ENCODE measurements at regions not wholly inside any gene's neighbourhood (a gene's known extent, or its start where the extent isn't known, plus 50 kb on each side); places are given as distances from the start of the nearest gene placed in this dataset.

GRCh38 chr3:76129441-76129840, 344.1 kb upstream of the ZNF717 start:
- TF ChIP-seq YY1 (IDR thresholded peaks at IDR 0.05; ENCODE audit: low read depth) (no peak), RAD21 (IDR thresholded peaks at IDR 0.05; ENCODE audit: low read depth) (no peak)

- no peak for TF ChIP-seq CREB1 (IDR thresholded peaks at IDR 0.05; ENCODE audit: low read depth)
- no peak for TF ChIP-seq USF1 (IDR thresholded peaks at IDR 0.05)
- no peak for TF ChIP-seq TCF12 (IDR thresholded peaks at IDR 0.05; ENCODE audit: low read depth)
- no peak for TF ChIP-seq YY1 (IDR thresholded peaks at IDR 0.05; ENCODE audit: low read depth)
- TF ChIP-seq EP300 (IDR thresholded peaks at IDR 0.05; ENCODE audit: borderline replicate concordance) = no peak
- TF ChIP-seq FOXM1 (IDR thresholded peaks at IDR 0.05; ENCODE audit: borderline replicate concordance, low read depth) = no peak
- no peak for TF ChIP-seq TAF1 (IDR thresholded peaks at IDR 0.05; ENCODE audit: low read depth)
- TF ChIP-seq RAD21 (IDR thresholded peaks at IDR 0.05; ENCODE audit: low read depth) = no peak
- no peak for TF ChIP-seq TEAD4 (IDR thresholded peaks at IDR 0.05)
- no peak for TF ChIP-seq MAX (IDR thresholded peaks at IDR 0.05)
- TF ChIP-seq REST (IDR thresholded peaks at IDR 0.05; ENCODE audit: low read depth) = no peak
- no peak for TF ChIP-seq NFIC (IDR thresholded peaks at IDR 0.05)
- TF ChIP-seq EGR1 (IDR thresholded peaks at IDR 0.05) = no peak
- no peak for TF ChIP-seq CEBPB (IDR thresholded peaks at IDR 0.05)
Measured at GRCh38 chr3:76131396-76132153, 346.2 kb upstream of the ZNF717 start.

GRCh38 chr3:76132154-76132470, 346.8 kb upstream of the ZNF717 start:
- no peak for TF ChIP-seq CEBPB (IDR thresholded peaks at IDR 0.05)
- TF ChIP-seq TEAD4 (IDR thresholded peaks at IDR 0.05) = no peak
- TF ChIP-seq YY1 (IDR thresholded peaks at IDR 0.05; ENCODE audit: low read depth) = no peak
- TF ChIP-seq TCF12 (IDR thresholded peaks at IDR 0.05; ENCODE audit: low read depth) = no peak
- no peak for TF ChIP-seq NFIC (IDR thresholded peaks at IDR 0.05)
- no peak for TF ChIP-seq USF1 (IDR thresholded peaks at IDR 0.05)
- no peak for TF ChIP-seq ZBTB7A (IDR thresholded peaks at IDR 0.05; ENCODE audit: low read depth)
- TF ChIP-seq MAX (IDR thresholded peaks at IDR 0.05) = no peak
- no peak for TF ChIP-seq FOXM1 (IDR thresholded peaks at IDR 0.05; ENCODE audit: borderline replicate concordance, low read depth)
- no peak for TF ChIP-seq REST (IDR thresholded peaks at IDR 0.05; ENCODE audit: low read depth)

- no peak for TF ChIP-seq YY1 (IDR thresholded peaks at IDR 0.05; ENCODE audit: low read depth)
- no peak for TF ChIP-seq EGR1 (IDR thresholded peaks at IDR 0.05)
- TF ChIP-seq NFIC (IDR thresholded peaks at IDR 0.05) = no peak
- no peak for TF ChIP-seq TEAD4 (IDR thresholded peaks at IDR 0.05)
- TF ChIP-seq MAX (IDR thresholded peaks at IDR 0.05) = no peak
- TF ChIP-seq FOXM1 (IDR thresholded peaks at IDR 0.05; ENCODE audit: borderline replicate concordance, low read depth) = no peak
- no peak for TF ChIP-seq TAF1 (IDR thresholded peaks at IDR 0.05; ENCODE audit: low read depth)
- no peak for TF ChIP-seq ZBTB7A (IDR thresholded peaks at IDR 0.05; ENCODE audit: low read depth)
- no peak for TF ChIP-seq USF1 (IDR thresholded peaks at IDR 0.05)
- no peak for TF ChIP-seq CREB1 (IDR thresholded peaks at IDR 0.05; ENCODE audit: low read depth)
- TF ChIP-seq EP300 (IDR thresholded peaks at IDR 0.05; ENCODE audit: borderline replicate concordance) = no peak
- no peak for TF ChIP-seq RAD21 (IDR thresholded peaks at IDR 0.05; ENCODE audit: low read depth)
- no peak for TF ChIP-seq CEBPB (IDR thresholded peaks at IDR 0.05)
- TF ChIP-seq REST (IDR thresholded peaks at IDR 0.05; ENCODE audit: low read depth) = no peak
- TF ChIP-seq TCF12 (IDR thresholded peaks at IDR 0.05; ENCODE audit: low read depth) = no peak
Measured at GRCh38 chr3:76134166-76134565, 348.8 kb upstream of the ZNF717 start.
